ENCODE measurements at regions not wholly inside any gene's neighbourhood (a gene's known extent, or its start where the extent isn't known, plus 50 kb on each side); places are given as distances from the start of the nearest gene placed in this dataset.
"Not testable (repeated sequence)": the region's sequence is repeated elsewhere in the genome, so short reads cannot be mapped to it uniquely, and the experiment has no call there.

DNA sequence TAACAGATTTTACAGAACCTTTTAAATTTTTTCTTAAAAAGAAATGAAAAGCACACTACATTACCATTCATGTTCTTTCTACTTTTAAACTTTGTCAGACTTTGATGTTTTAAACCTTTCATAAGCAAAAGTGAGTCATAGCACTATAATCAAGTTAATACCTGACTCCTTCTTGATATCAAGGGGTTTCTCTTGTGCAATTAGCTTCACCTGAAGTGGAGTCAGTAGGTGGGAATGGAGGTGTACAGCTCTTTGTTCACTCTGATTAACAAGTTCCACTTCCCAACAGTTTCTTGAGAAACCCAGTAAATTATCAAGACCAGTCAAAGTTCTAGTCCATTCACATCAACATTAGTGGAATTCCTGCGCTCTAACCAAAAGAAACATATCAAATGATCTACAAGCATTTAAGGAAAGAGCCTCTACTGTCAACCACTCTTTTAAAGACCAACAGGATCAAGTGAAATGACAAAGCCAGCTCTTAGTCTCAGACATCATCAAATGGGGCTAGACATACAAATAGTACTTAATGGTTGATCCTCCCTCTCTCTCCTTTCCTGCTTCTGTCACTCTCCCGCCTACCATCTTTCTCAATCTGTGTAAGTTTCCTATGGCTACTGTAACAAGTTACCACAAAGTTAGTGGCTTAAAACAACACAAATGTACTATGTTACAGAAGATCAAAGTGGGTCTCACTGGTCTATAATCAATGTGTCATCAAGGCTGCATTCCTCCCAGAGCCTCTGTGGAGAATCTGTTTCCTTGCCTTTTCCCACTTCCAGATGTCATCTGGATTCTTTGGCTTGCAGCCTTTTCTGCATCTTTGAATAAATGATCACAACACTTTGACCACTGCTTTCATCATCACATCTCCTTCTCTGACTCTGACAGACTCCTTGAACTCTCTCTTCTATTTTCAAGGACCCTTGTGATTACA lies 68.0 kb downstream of the HINT1 start (continued):
- TF ChIP-seq, protein P1, sequence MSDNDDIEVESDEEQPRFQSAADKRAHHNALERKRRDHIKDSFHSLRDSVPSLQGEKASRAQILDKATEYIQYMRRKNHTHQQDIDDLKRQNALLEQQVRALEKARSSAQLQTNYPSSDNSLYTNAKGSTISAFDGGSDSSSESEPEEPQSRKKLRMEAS (IDR thresholded peaks at IDR 0.05), result no peak

DNA sequence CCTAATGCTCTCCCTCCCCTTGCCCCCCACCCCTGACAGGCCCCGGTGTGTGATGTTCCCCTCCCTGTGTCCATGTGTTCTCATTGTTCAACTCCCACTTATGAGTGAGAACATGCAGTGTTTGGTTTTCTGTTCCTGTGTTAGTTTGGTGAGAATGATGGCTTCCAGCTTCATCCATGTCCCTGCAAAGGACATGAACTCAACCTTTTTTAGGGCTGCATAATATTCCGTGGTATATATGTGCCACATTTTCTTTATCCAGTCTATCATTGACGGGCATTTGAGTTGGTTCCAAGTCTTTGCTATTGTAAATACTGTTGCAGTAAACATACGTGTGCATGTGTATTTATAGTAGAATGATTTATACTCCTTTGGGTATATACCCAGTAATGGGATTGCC lies 69.5 kb downstream of the HINT1 start:
- H2BK15ac ChIP-seq (ENCODE audit: low read length); H2BK20ac ChIP-seq (ENCODE audit: low read length); H3K27ac ChIP-seq (ENCODE audit: low read depth, low read length); H2BK120ac ChIP-seq (replicated peaks; ENCODE audit: low read depth, low read length); CTCF ChIA-PET (ENCODE audit: partially characterized antibody); H4K5ac ChIP-seq (ENCODE audit: insufficient read length, low read depth, low read length); H4K8ac ChIP-seq (ENCODE audit: extremely low read depth, insufficient read depth, low read length); H4K20me1 ChIP-seq (replicated peaks in 1 of 2; ENCODE audit: control insufficient read depth in 1 of 2, insufficient read depth in 2 of 2, low read length in 2 of 2); H3K9ac ChIP-seq (replicated peaks in 1 of 4; ENCODE audit: extremely low read depth in 1 of 4, low read depth in 3 of 4, low read length in 3 of 4); H3K56ac ChIP-seq (replicated peaks; ENCODE audit: insufficient read length, low read depth, low read length); H3K36me3 ChIP-seq (ENCODE audit: control insufficient read depth in 2 of 4, insufficient read depth in 4 of 4, low read length in 3 of 4); H2BK5ac ChIP-seq (ENCODE audit: low read depth, low read length); H2AFZ ChIP-seq (ENCODE audit: low read length); H3K4ac ChIP-seq (replicated peaks; ENCODE audit: insufficient read length, low read depth, low read length); H3K4me1 ChIP-seq (replicated peaks in 1 of 4; ENCODE audit: control insufficient read depth in 3 of 4, insufficient read depth in 4 of 4, low read length in 3 of 4); H3K23me2 ChIP-seq (ENCODE audit: low read depth, low read length); H3K79me1 ChIP-seq (ENCODE audit: low read depth, low read length); DNase-seq (ENCODE audit: low read depth in 1 of 2, low spot score in 2 of 2); H3K23ac ChIP-seq (ENCODE audit: insufficient read length); H3K9me3 ChIP-seq (ENCODE audit: insufficient read depth in 2 of 2, low read depth in 1 of 2, low read length in 1 of 2); H3K14ac ChIP-seq (ENCODE audit: insufficient read length); H2AK5ac ChIP-seq (ENCODE audit: low read depth, low read length); H3K18ac ChIP-seq (ENCODE audit: extremely low read depth, low read length); H3K4me2 ChIP-seq (ENCODE audit: insufficient read depth in 1 of 2, low read depth in 2 of 2, low read length in 2 of 2); H4K91ac ChIP-seq (replicated peaks; ENCODE audit: insufficient read length, low read length); FAIRE-seq; H3K79me2 ChIP-seq (ENCODE audit: control insufficient read depth in 1 of 2, insufficient read depth in 2 of 2, low read length in 2 of 2); H3K27me3 ChIP-seq (replicated peaks in 1 of 4; ENCODE audit: control insufficient read depth in 3 of 4, extremely low read depth in 1 of 4, insufficient read depth in 3 of 4, low read length in 3 of 4); POLR2A ChIA-PET (ENCODE audit: partially characterized antibody); H3K4me3 ChIP-seq (ENCODE audit: extremely low read depth in 1 of 4, insufficient read depth in 2 of 4, low read depth in 3 of 4, low read length in 4 of 4); H2BK12ac ChIP-seq (ENCODE audit: low read depth, low read length): not testable (repeated sequence)
- 81% methylated on average over 3 of the region's 4 CpGs; no CpG with 5 or more reads in 1 of the 2 experiments for WGBS, 2 experiments (ENCODE audit: extremely low coverage in 1 of 2, insufficient coverage in 1 of 2, insufficient read length in 1 of 2, insufficient replicate concordance in 2 of 2, low coverage in 1 of 2, low lambda C conversion rate in 2 of 2, missing lambda C conversion rate in 1 of 2)

Measured in H1 (cell line).